Stimulated activated memory B cell treated with anti-CD40 and anti-IgM and Interleukin-4, amounts not matched to agents 10 μg/mL and 1 μg/mL and 100 μg/mL, for 72 hours (primary cell): ENCODE measurements at regions not wholly inside any gene's neighbourhood (a gene's known extent, or its start where the extent isn't known, plus 50 kb on each side); places are given as distances from the start of the nearest gene placed in this dataset.
"Not testable (repeated sequence)": the region's sequence is repeated elsewhere in the genome, so short reads cannot be mapped to it uniquely, and the experiment has no call there.

ENCODE experiments used
- ATAC-seq: fragments of 150-1000 bp; cut with Tn5 transposase; 2 replicates; pipeline ENCODE4 v1.10.0; 2021
- H3K27ac Mint-ChIP-seq: one replicate; pipeline ENCODE4 v1.8.0; 2022; ENCODE audit warnings: mild to moderate bottlenecking, mixed read lengths
- H3K27me3 Mint-ChIP-seq: one replicate; pipeline ENCODE4 v1.8.0; 2022; ENCODE audit warnings: mixed read lengths
- H3K36me3 Mint-ChIP-seq: one replicate; pipeline ENCODE4 v1.8.0; 2022; ENCODE audit warnings: mixed read lengths
- H3K4me1 Mint-ChIP-seq: one replicate; pipeline ENCODE4 v1.8.0; 2022; ENCODE audit warnings: mixed read lengths
- H3K4me3 Mint-ChIP-seq: one replicate; pipeline ENCODE4 v1.8.0; 2022; ENCODE audit warnings: mild to moderate bottlenecking, moderate library complexity, mixed read lengths
- H3K9me3 Mint-ChIP-seq: one replicate; pipeline ENCODE4 v1.8.0; 2022; ENCODE audit warnings: mixed read lengths

- H3K27ac Mint-ChIP-seq, result no peak overlapping the region
- no peak overlapping the region for H3K4me3 Mint-ChIP-seq
- H3K4me1 Mint-ChIP-seq, result no peaks in the 10 kb centered on the region
- H3K9me3 Mint-ChIP-seq, result no peaks in the 10 kb centered on the region
- ATAC-seq, result no peak
- no peaks in the 10 kb centered on the region for H3K27me3 Mint-ChIP-seq
- no peaks in the 10 kb centered on the region for H3K36me3 Mint-ChIP-seq
Measured at GRCh38 chr3:134704133-134704532, 53.3 kb upstream of the KY start.

- no peak overlapping the region for H3K27ac Mint-ChIP-seq
- H3K9me3 Mint-ChIP-seq, result no peaks in the 10 kb centered on the region
- ATAC-seq, result no peak
- no peaks in the 10 kb centered on the region for H3K36me3 Mint-ChIP-seq
- no peak overlapping the region for H3K4me3 Mint-ChIP-seq
- no peaks in the 10 kb centered on the region for H3K4me1 Mint-ChIP-seq
- H3K27me3 Mint-ChIP-seq, result no peaks in the 10 kb centered on the region
Measured at GRCh38 chr3:134704556-134704955, 53.7 kb upstream of the KY start.

- Mint-ChIP-seq H3K27me3 (no peaks in the 10 kb centered on the region), H3K4me1 (no peaks in the 10 kb centered on the region)
Measured at GRCh38 chr3:134707908-134708597, 57.2 kb upstream of the KY start.

GRCh38 chr3:134708671-134709070 is 57.8 kb upstream of the KY start:
- H3K27me3 Mint-ChIP-seq, result no peaks in the 10 kb centered on the region
- no peaks in the 10 kb centered on the region for H3K9me3 Mint-ChIP-seq
- no peak for ATAC-seq
- H3K36me3 Mint-ChIP-seq, result no peaks in the 10 kb centered on the region
- H3K4me1 Mint-ChIP-seq, result peaks cover 6% of the 10 kb centered on the region
- no peak overlapping the region for H3K27ac Mint-ChIP-seq
- no peak overlapping the region for H3K4me3 Mint-ChIP-seq

More at GRCh38 chr3:134707908-134708597, 57.2 kb upstream of the KY start:
- H3K36me3 Mint-ChIP-seq, result no peaks in the 10 kb centered on the region
- no peak overlapping the region for H3K27ac Mint-ChIP-seq
- no peak for ATAC-seq
- no peak overlapping the region for H3K4me3 Mint-ChIP-seq
- no peaks in the 10 kb centered on the region for H3K9me3 Mint-ChIP-seq

- no peaks in the 10 kb centered on the region for H3K27me3 Mint-ChIP-seq
- no peaks in the 10 kb centered on the region for H3K36me3 Mint-ChIP-seq
- H3K27ac Mint-ChIP-seq, result no peak overlapping the region
- no peak overlapping the region for H3K4me3 Mint-ChIP-seq
- no peak for ATAC-seq
- no peaks in the 10 kb centered on the region for H3K9me3 Mint-ChIP-seq
- H3K4me1 Mint-ChIP-seq, result peaks cover 10% of the 10 kb centered on the region
Measured at GRCh38 chr3:134709076-134709475, 58.3 kb upstream of the KY start.

- Mint-ChIP-seq H3K4me3 (no peak overlapping the region), H3K27ac (no peak overlapping the region), H3K9me3 (no peaks in the 10 kb centered on the region), H3K36me3 (no peaks in the 10 kb centered on the region), H3K4me1 (peaks cover 10% of the 10 kb centered on the region), H3K27me3 (no peaks in the 10 kb centered on the region)
- ATAC-seq, result no peak
Measured at GRCh38 chr3:134709561-134710312, 58.9 kb upstream of the KY start.

GRCh38 chr3:134710313-134710680 is 59.5 kb upstream of the KY start:
- Mint-ChIP-seq H3K9me3 (no peaks in the 10 kb centered on the region), H3K4me1 (peaks cover 10% of the 10 kb centered on the region), H3K4me3 (no peak overlapping the region), H3K36me3 (no peaks in the 10 kb centered on the region), H3K27me3 (no peaks in the 10 kb centered on the region), H3K27ac (no peak overlapping the region)
- no peak for ATAC-seq

GRCh38 chr3:134711284-134711683 is 60.5 kb upstream of the KY start:
- Mint-ChIP-seq H3K36me3 (no peaks in the 10 kb centered on the region), H3K4me3 (no peak overlapping the region), H3K4me1 (peaks cover 10% of the 10 kb centered on the region), H3K9me3 (no peaks in the 10 kb centered on the region), H3K27me3 (no peaks in the 10 kb centered on the region), H3K27ac (no peak overlapping the region)
- ATAC-seq, result no peak

GRCh38 chr3:134713671-134714070 is 62.8 kb upstream of the KY start:
- Mint-ChIP-seq H3K27me3 (no peaks in the 10 kb centered on the region), H3K4me3 (no peak overlapping the region), H3K4me1 (peaks cover 10% of the 10 kb centered on the region), H3K36me3 (no peaks in the 10 kb centered on the region), H3K27ac (no peak overlapping the region), H3K9me3 (no peaks in the 10 kb centered on the region)
- peak; percentile 46 for ATAC-seq

- no peak overlapping the region for H3K4me3 Mint-ChIP-seq
- H3K27me3 Mint-ChIP-seq, result peaks cover 9% of the 10 kb centered on the region
- no peaks in the 10 kb centered on the region for H3K36me3 Mint-ChIP-seq
- no peak overlapping the region for H3K27ac Mint-ChIP-seq
- no peak for ATAC-seq
- no peaks in the 10 kb centered on the region for H3K9me3 Mint-ChIP-seq
- H3K4me1 Mint-ChIP-seq, result peaks cover 4% of the 10 kb centered on the region
Measured at GRCh38 chr3:134718726-134719125, 67.9 kb upstream of the KY start.

- H3K27me3 Mint-ChIP-seq, result peaks cover 11% of the 10 kb centered on the region
- no peaks in the 10 kb centered on the region for H3K36me3 Mint-ChIP-seq
- no peak for ATAC-seq
- H3K27ac Mint-ChIP-seq, result no peak overlapping the region
- no peaks in the 10 kb centered on the region for H3K4me1 Mint-ChIP-seq
- H3K4me3 Mint-ChIP-seq, result no peak overlapping the region
- no peaks in the 10 kb centered on the region for H3K9me3 Mint-ChIP-seq
Measured at GRCh38 chr3:134721214-134721613, 70.4 kb upstream of the KY start.

GRCh38 chr3:134722969-134723368 is 72.1 kb upstream of the EPHB1 start:
- Mint-ChIP-seq H3K27ac (no peak overlapping the region), H3K4me3 (no peak overlapping the region), H3K36me3 (no peaks in the 10 kb centered on the region), H3K9me3 (no peaks in the 10 kb centered on the region), H3K4me1 (no peaks in the 10 kb centered on the region), H3K27me3 (peaks cover 28% of the 10 kb centered on the region)
- ATAC-seq, result no peak

- H3K27me3 Mint-ChIP-seq, result peaks cover 34% of the 10 kb centered on the region
- no peak overlapping the region for H3K27ac Mint-ChIP-seq
- no peak for ATAC-seq
- H3K4me3 Mint-ChIP-seq, result no peak overlapping the region
- no peaks in the 10 kb centered on the region for H3K36me3 Mint-ChIP-seq
- no peaks in the 10 kb centered on the region for H3K4me1 Mint-ChIP-seq
- no peaks in the 10 kb centered on the region for H3K9me3 Mint-ChIP-seq
Measured at GRCh38 chr3:134729649-134730048, 65.4 kb upstream of the EPHB1 start.

- Mint-ChIP-seq H3K27ac (no peak overlapping the region), H3K27me3 (no peaks in the 10 kb centered on the region), H3K4me1 (no peaks in the 10 kb centered on the region), H3K4me3 (no peak overlapping the region), H3K36me3 (no peaks in the 10 kb centered on the region), H3K9me3 (no peaks in the 10 kb centered on the region)
- no peak for ATAC-seq
Measured at GRCh38 chr3:134737516-134737915, 57.5 kb upstream of the EPHB1 start.

- H3K9me3 Mint-ChIP-seq, H3K27me3 Mint-ChIP-seq, ATAC-seq, H3K36me3 Mint-ChIP-seq, H3K4me3 Mint-ChIP-seq, H3K27ac Mint-ChIP-seq, H3K4me1 Mint-ChIP-seq: not testable (repeated sequence)
Measured at GRCh38 chr3:134740077-134740476, 55.0 kb upstream of the EPHB1 start.

- Mint-ChIP-seq H3K9me3 (no peaks in the 10 kb centered on the region), H3K4me1 (no peaks in the 10 kb centered on the region), H3K4me3 (no peak overlapping the region), H3K27ac (no peak overlapping the region), H3K27me3 (no peaks in the 10 kb centered on the region), H3K36me3 (no peaks in the 10 kb centered on the region)
- no peak for ATAC-seq
Measured at GRCh38 chr3:134742202-134742601, 52.9 kb upstream of the EPHB1 start.
